DMS153 treated with DMSO at 0.1 percent for 48 hours (cell line): ENCODE measurements at regions not wholly inside any gene's neighbourhood (a gene's known extent, or its start where the extent isn't known, plus 50 kb on each side); places are given as distances from the start of the nearest gene placed in this dataset.

Experiments used
- DNase-seq: peaks from one replicate; lab custom pipeline; 2025; ENCODE audit not compliant: unreplicated experiment; lab: John Stamatoyannopoulos, UW

GRCh38 chr6:113315879-113316278, 541.3 kb upstream of the MARCKS start:
- DNase-seq = no peak

- peak; percentile 16 for DNase-seq
Measured at GRCh38 chr6:113317442-113317841, 539.7 kb upstream of the MARCKS start.

DNA sequence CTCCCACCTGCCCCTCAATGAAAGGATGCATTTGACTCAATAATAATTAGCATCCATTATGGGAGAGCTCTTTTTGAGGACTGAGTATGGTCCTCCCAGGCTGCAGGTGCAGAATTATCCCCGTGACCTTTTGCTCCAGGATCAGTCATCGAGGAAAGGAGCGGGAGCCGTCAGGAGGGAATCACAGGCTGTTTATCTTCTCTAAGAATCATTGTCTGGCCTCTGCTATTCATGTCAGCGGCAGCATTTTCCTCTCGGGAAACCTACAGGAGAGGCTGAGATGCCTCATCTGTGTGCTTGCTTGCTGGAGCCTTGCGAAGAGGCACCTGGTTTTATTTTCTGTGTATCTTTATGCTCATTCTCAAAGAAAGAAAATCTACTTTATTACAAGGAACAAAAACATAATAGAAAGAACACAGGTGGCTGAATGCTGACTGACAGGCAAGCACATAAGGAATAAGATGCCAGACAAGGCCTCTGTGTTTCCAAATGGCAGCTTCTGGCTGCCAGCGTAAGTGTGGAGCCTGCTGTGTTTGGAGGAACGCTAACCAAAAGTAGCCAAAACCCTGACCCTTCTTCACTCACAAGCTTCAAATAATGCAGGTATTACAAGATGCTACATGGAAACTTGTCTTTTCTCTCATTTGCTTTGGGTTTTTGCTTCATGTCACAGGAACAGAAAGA, 539.1 kb upstream of the MARCKS start:
- no peak for DNase-seq

DNA sequence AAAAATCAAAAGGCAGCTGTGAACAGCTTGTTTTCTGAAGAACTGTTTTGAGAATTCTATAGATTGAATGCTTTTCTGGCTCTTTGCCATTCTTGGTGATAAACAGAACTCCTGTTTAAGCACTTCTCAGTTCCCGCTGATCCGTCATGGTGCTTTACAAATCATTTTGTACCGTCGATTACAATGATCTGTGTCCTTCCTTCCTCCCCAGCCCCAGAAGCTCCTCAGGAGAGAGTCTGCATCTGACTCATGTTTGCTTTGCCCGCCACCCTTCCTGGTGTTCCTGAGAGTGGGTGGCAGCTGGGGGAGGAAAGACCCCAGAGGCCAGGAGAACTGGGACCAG, 538.6 kb upstream of the MARCKS start:
- DNase-seq = peak; percentile 27

DNA sequence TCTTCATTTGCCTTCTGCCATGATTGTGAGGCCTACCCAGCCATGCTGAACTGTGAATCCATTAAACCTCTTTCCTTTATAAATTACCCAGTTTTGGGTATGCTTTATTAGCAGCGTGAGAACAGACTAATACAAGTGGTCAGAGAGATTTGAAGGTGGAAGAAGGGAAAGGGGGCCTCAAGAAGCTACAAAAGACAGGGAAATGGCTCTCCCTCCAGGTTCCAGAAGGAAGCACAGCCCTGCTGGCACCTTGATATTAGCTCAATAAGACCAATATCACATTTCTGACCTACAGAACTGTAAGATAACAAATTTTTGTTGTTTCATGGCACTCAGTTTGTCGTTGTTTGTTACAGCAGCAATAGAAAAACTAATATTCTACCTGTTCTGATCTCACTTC, 536.5 kb upstream of the MARCKS start:
- no peak for DNase-seq

DNA sequence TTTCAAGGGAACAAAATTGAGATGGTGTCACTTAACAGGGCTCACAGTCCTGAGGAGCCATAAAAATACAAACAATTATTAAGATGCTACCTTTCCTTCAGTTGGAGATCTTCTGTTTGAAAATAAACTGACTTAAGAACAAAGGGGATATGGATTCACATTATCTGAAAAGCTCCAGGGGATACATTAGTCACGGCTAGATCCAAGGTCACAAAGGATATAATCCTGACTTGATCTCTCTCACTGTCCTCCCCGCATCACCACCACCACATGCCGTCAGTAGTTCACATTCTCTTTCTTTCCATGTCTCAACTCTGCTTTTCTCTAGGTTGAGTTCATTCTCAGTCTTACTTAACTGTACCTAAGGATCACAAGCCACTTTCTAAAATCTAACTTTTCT, 530.4 kb upstream of the MARCKS start:
- DNase-seq = no peak

DNA sequence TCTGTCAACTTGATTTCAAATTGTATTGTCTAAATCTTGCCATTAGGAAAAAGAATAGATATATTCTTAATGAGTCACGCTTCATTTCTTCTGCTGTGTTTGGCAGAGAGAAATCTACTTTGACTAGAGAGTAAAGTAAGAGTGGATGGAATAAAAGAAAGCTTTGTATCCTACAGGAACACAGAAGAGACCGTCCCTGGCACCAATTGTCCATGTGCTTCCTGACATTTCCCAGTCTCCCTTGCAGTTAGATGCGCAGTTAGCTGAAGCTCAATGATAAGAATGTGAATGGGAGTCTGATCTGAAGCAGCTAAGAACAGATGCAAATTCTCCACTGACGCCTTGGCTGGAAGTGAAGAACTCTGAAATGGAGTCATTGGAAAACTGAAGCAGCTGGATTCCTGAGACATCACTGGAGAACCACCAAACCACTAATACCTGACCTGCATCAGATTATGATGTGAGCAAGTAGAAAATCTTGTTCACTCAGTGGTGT, 528.2 kb upstream of the MARCKS start:
- DNase-seq = no peak

- peak; percentile 69 for DNase-seq
Measured at GRCh38 chr6:113329942-113330635, 527.1 kb upstream of the MARCKS start.

DNA sequence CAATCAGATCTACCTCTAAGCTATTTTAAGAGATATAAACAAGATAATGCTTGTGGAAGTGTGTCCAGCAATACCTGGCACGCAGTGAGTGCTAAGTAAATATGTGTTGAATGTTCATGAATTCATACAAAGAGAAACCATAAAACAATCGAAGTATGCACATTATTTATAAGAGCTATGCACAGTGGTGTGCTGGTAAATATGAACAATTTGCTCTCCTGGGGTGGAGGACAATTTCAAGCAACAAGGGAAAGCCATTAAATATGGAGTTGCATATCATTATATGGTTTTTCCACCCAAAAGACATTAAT, 526.6 kb upstream of the MARCKS start:
- no peak for DNase-seq

- DNase-seq = no peak
Measured at GRCh38 chr6:113331021-113331420, 526.1 kb upstream of the MARCKS start.

- DNase-seq = no peak
Measured at GRCh38 chr6:113338644-113339043, 518.5 kb upstream of the MARCKS start.

DNA sequence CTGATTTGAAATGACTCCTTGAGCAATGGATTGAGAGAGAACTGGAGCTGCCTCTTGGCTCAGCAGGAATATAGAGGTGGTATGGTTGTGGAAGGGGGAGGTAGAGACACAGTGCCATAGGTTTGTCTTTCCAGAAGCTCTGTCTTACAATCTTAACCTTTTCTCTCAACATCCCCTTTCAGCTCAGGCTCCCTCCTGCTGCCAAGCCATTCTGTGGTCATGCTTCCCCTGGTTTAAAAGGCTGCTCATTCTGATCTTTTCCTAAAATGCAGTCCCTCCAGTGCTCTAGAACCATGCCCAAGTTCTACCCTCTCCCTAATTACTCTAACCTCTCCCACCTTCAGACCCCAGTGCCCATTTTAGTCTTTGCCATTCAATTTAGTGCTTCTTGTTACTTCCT, 517.9 kb upstream of the MARCKS start:
- DNase-seq = no peak

DNA sequence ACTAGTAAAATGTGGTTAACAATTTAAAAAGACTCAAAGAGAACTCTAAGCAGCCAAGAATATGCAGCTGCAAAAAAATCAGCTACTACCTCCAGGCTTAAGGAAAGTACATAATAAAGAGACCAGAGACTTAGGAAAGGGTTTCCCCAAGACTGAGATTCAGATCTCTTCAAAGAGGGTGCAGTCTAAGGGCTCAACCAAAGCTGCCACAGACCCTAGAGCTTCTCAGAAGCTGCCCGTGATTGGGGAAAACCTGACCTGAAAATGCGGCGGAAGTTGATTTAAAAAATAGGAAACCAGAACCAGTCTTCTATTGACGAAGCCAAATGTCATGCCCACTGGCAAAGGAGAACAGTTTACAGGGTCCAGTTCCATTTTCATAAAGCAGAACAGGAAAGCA, 516.8 kb upstream of the MARCKS start:
- no peak for DNase-seq

- DNase-seq = no peak
Measured at GRCh38 chr6:113343940-113344339, 513.2 kb upstream of the MARCKS start.

GRCh38 chr6:113344969-113345368, 512.2 kb upstream of the MARCKS start:
- DNase-seq = no peak

DNA sequence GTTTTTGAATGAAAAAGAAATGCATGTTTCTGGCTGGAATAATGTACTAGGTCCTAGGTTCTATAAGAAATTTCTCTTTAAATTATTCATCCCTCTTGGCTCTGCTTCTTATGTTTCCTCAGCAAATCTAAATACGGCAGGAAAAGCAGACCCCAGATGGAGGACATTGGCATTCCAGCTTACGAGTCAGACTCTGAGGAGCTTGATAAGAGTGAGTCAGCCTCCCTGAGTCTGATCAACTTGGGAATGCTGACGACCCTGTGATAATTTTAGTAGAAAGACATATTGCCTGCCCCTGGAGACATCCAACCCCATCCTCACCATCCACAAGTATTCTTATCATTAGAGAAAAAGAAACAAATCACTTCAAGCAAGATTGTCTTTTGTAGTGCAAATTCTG, 509.7 kb upstream of the MARCKS start:
- no peak for DNase-seq

DNA sequence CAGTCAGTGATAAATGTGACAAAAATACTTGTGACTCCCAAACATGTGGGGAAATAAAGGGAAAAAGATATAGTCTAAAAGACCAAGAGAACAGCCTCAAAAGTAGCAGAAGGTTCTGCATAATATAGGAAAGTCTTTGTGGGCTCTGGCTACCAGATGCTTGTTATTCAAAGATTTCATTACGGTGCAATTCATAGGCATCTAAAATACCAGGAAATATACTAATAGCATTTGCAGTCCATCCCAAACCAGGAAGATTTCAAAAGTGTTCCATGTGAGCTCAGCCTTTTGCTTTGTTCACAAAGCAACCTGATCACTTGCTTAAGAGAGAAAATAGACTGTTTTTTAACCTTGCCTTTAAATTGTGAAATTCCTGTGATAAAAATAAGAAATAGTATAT, 506.7 kb upstream of the MARCKS start:
- no peak for DNase-seq

GRCh38 chr6:113351173-113351834, 505.8 kb upstream of the MARCKS start:
- no peak for DNase-seq

DNA sequence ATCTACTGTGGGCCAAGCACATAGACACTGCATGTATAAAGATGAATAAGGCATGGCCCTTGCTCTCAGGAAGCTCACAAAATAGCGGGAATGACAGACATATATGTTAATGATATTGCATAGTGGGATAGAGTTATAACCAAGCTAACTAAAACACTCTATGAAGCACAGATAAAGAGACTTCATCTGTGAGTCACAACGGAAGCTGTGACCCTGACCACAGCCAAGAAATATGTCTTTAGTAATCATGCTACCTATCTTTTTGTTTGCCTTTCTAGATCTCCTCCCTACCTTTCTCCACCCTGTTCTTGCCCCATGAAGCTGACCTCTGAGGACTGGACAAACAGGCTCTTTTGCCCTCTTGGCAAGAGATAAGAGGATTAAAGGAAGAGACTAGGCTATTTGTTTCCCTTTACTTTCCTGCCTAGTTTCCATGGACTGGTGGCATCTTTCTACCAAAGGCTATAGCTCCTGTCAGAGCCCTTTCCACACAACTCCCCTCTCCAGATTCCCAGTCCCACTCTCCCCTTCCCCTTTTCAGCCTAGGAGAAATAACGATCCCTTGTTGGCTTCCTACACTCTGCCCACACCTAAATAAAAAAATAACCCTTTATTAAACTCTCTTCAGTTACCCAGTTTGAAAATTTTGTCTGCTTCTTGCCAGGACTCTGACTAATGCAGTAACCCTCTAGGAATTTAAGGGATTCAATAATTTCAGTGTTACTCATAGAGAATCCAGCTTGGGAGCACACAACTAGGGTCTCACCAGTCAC, 504.9 kb upstream of the MARCKS start:
- no peak for DNase-seq

GRCh38 chr6:113352831-113353230, 504.3 kb upstream of the MARCKS start:
- DNase-seq = no peak

DNA sequence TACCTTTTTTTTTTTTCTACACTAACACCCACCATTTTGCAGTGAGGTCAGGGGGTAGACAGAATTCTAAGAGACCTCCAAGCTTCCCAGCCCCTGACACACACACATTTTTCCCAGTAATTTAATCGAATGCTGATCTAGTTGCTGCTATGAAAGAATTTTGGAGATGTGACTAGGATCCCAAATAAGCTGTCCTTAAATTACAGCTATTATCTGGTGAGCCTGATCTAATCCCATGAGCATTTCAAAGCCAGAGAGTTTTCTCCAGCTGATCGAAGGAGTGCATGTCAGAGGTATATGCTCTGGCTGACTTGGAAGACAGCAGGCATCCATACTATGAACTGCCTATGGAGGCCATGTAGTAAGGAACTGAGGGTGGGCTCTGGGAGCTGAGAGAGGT, 503.8 kb upstream of the MARCKS start:
- DNase-seq = no peak
